Gastroesophageal sphincter (tissue), 4 donors: ENCODE measurements at regions not wholly inside any gene's neighbourhood (a gene's known extent, or its start where the extent isn't known, plus 50 kb on each side); places are given as distances from the start of the nearest gene placed in this dataset.

Experiments
- ATAC-seq: fragments of 150-250 bp; one replicate; pipeline ENCODE4 v1.9.1; 2016; ENCODE audit warnings: mild to moderate bottlenecking, moderate library complexity
- H3K27ac ChIP-seq, 4 donors: fragments of 200-600 bp; sonication (generic) in 3 of 4; 1 replicate in 3 of 4; 2 replicates in 1 of 4; pipeline ENCODE4 v1.5.1; 2016 to 2019
- H3K27me3 ChIP-seq: fragments of 200-600 bp; sonication (generic); one replicate; pipeline ENCODE4 v1.5.1; 2019
- H3K36me3 ChIP-seq, 2 donors: fragments of 200-600 bp; sonication (generic); one replicate each; pipeline ENCODE4 v1.5.1; 2019; ENCODE audit warnings: control low read depth in 1 of 2
- H3K4me1 ChIP-seq, 3 donors: fragments of 200-600 bp; sonication (generic); 1 replicate in 2 of 3; 2 replicates in 1 of 3; pipeline ENCODE4 v1.5.1; 2016 to 2019; ENCODE audit warnings: control low read depth in 2 of 3
- H3K4me3 ChIP-seq, 2 donors: fragments of 200-600 bp; sonication (generic); one replicate each; pipeline ENCODE4 v1.5.1; 2019; ENCODE audit warnings: mild to moderate bottlenecking in 1 of 2, moderate library complexity in 1 of 2
- H3K9me3 ChIP-seq, 3 donors: fragments of 200-600 bp; sonication (generic); one replicate each; pipeline ENCODE4 v1.5.1; 2017 to 2019; ENCODE audit warnings: control low read depth in 2 of 3
- CTCF ChIP-seq, 4 experiments: fragments of 200-600 bp in 2 of 4; fragments of 450-650 bp in 2 of 4; sonication (generic) in 1 of 4; IDR thresholded peaks; one replicate each; pipeline ENCODE4 v1.5.1; 2017 to 2019; ENCODE audit warnings: antibody characterized with exemption in 4 of 4, mild to moderate bottlenecking in 2 of 4, moderate library complexity in 2 of 4
- EP300 ChIP-seq: sonication (generic); formaldehyde crosslinking; IDR thresholded peaks from one replicate; pipeline ENCODE4 v1.6.1; 2017; ENCODE audit warnings: antibody characterized with exemption, mild to moderate bottlenecking
- POLR2A ChIP-seq, 2 donors: fragments of 450-650 bp; IDR thresholded peaks; one replicate each; pipeline ENCODE4 v1.6.1; 2017; ENCODE audit warnings: antibody characterized with exemption in 2 of 2, mild to moderate bottlenecking in 2 of 2, moderate library complexity in 1 of 2
- POLR2AphosphoS5 ChIP-seq: sonication (generic); formaldehyde crosslinking; IDR thresholded peaks from one replicate; pipeline ENCODE4 v1.6.1; 2017; ENCODE audit warnings: antibody characterized with exemption
- WGBS, 2 donors: methylation state at CpG; one replicate each; pipeline ENCODE4 v1.1.5; 2018; ENCODE audit warnings: low coverage in 1 of 2; 5-methylcytosine and 5-hydroxymethylcytosine counted together

DNA sequence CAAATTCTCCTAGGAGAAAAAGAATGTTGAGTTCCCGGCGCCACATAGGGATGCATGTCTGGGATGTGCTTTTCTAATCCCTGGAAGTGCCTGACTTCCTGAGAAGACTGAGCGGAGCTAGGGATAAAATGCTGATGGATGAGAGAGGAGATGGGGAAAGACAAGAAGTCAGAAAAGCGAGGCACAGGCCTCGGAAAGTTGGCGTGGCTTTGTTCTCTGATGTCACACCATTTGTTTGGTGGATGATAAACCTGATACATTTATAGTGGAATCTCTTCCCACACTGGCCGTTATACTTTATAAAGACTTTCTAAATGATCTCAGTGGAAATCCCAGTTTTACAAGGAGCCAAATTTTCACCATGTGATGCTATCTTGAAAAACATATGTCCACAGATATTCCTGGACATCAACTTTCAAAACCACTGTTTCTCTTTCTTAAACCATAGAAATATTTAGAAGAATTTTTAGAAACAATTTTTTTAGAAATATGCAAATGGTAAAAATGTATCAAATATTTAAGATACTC, 188.8 kb upstream of the SVIL start:
- WGBS, 2 donors = 35 to 57% methylated on average over 3 to 7 of the region's 7 CpGs
- Histone ChIP-seq H3K27ac (peak overlapping the region in 3 of 4 donors; percentile 87 to 91 (median 90)), H3K4me3 (no peak overlapping the region), H3K36me3 (no peaks in the 10 kb centered on the region), H3K9me3 (no peaks in the 10 kb centered on the region), H3K4me1 (peaks cover 0 to 64% (median 10%) of the 10 kb centered on the region in 3 donors), H3K27me3 (no peaks in the 10 kb centered on the region)
- TF ChIP-seq POLR2A (IDR thresholded peaks at IDR 0.05) = no peak
- TF ChIP-seq CTCF (IDR thresholded peaks at IDR 0.05) = no peak
- no peak for TF ChIP-seq POLR2AphosphoS5
- TF ChIP-seq EP300 = no peak
- no peak for ATAC-seq

DNA sequence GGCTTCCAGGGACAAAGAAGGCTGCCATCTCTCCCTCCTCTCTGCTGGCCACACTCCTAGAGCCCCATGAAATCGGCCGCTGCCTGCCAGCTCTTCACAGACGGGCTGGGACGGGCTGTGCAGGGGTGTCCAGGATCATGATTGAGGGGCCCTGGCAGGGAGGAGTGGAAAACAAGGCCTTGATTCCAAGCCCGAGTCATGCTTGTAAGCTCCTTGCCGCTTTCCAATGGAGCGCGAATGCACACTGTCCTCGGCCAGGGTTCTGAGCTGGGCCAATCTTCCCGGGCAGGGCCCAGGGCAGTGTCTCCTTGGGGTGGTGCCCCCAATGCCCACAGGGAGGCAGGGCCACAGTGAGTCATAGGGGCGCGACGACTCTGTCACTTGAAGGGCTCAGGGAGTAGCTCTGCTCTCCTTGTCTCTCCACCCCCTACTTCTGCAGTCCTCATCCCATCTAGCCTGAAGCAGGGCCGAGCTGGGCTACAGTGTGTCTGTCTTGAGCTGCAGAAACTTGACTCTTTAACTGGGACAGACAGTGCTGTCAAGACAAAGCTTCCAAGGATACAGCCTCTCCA, 186.2 kb upstream of the SVIL start:
- no peaks in the 10 kb centered on the region for H3K27me3 ChIP-seq
- no peaks in the 10 kb centered on the region for H3K36me3 ChIP-seq
- H3K4me1 ChIP-seq = peaks cover 0 to 70% (median 10%) of the 10 kb centered on the region in 3 donors
- H3K9me3 ChIP-seq = no peaks in the 10 kb centered on the region
- ATAC-seq = peak; percentile 76
- peak; percentile 66 for TF ChIP-seq POLR2AphosphoS5
- peak; percentile 23 for TF ChIP-seq EP300
- TF ChIP-seq CTCF (IDR thresholded peaks at IDR 0.05) = no peak
- peak in 1 of 2 donors; percentile 39 for TF ChIP-seq POLR2A (IDR thresholded peaks at IDR 0.05)
- peak overlapping the region; percentile 4 to 32 for H3K4me3 ChIP-seq
- no CpG with 5 or more reads among the region's 14 CpGs for WGBS, 2 donors
- peak overlapping the region; percentile 83 to 91 (median 88) for H3K27ac ChIP-seq

DNA sequence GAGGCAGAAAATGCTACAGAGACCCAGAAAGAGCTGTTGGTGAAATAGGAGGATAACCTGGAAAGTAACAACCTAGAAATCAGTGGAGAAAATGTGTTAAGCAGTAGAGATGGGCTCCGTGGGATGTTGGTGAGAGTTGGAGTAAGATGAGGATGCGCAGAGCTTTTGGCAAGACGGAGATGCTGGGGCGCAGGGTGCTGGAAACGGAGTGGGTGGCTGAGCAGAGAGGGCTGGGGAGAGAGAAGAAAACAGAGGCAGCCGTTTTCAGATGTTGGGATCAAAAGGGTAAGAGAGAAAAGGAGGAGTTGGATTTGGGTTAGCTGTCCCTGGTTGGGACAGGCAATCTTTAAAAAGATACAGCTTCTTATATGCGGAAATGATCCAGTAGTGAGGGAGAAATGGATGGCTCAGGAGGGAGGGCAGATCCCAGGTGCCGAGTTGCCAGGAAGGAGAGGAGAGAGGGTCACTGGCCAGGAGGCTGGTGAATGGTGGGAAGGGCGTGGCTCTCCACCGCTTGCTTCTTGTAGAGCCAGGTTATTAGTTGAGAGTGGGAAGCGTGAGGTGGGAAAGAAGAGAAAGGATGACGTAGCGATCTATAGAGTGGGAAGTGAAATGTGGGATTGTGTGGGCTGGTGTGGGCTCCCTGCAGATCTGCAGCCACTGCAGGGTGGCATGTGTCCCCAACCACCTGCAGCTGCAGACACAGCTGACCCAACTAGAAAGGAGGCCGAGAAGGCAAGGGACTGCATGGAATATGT, 182.2 kb upstream of the SVIL start:
- 88 to 92% methylated on average over 12 to 14 of the region's 14 CpGs for WGBS, 2 donors
- TF ChIP-seq POLR2A (IDR thresholded peaks at IDR 0.05) (no peak), POLR2AphosphoS5 (no peak), CTCF (IDR thresholded peaks at IDR 0.05) (no peak), EP300 (no peak)
- H3K27me3 ChIP-seq = no peaks in the 10 kb centered on the region
- H3K4me1 ChIP-seq = peaks cover 0 to 82% (median 10%) of the 10 kb centered on the region in 3 donors
- H3K27ac ChIP-seq = peak overlapping the region in 3 of 4 donors; percentile 0 to 95 (median 91)
- H3K4me3 ChIP-seq = no peak overlapping the region
- H3K36me3 ChIP-seq = no peaks in the 10 kb centered on the region
- ATAC-seq = no peak
- no peaks in the 10 kb centered on the region for H3K9me3 ChIP-seq

- no peak for ATAC-seq
Observed at GRCh38 chr10:29815572-29815971, 180.8 kb upstream of the SVIL start.

More at GRCh38 chr10:29815572-29815971, 180.8 kb upstream of the SVIL start:
- Histone ChIP-seq H3K27me3 (no peaks in the 10 kb centered on the region), H3K27ac (peak overlapping the region; percentile 27 to 95 (median 92)), H3K36me3 (no peaks in the 10 kb centered on the region), H3K9me3 (no peaks in the 10 kb centered on the region), H3K4me3 (no peak overlapping the region), H3K4me1 (peaks cover 3 to 82% (median 5%) of the 10 kb centered on the region in 3 donors)
- no peak for TF ChIP-seq CTCF (IDR thresholded peaks at IDR 0.05)
- no peak for TF ChIP-seq EP300
- no peak for TF ChIP-seq POLR2A (IDR thresholded peaks at IDR 0.05)
- no peak for TF ChIP-seq POLR2AphosphoS5
- WGBS, 2 donors = 49% methylated on average over 2 of the region's 2 CpGs; no CpG with 5 or more reads in 1 of the 2 donors
